ENCODE measurements at regions not wholly inside any gene's neighbourhood (a gene's known extent, or its start where the extent isn't known, plus 50 kb on each side); places are given as distances from the start of the nearest gene placed in this dataset.
"Not testable (repeated sequence)": the region's sequence is repeated elsewhere in the genome, so short reads cannot be mapped to it uniquely, and the experiment has no call there.

- not testable (repeated sequence) for TF ChIP-seq POLR2AphosphoS5 (IDR thresholded peaks at IDR 0.05; ENCODE audit: low read depth, low read length); CTCF (IDR thresholded peaks at IDR 0.05 in 2 of 3, conservative IDR thresholded peaks at IDR 0.05 in 1 of 3; ENCODE audit: borderline replicate concordance in 1 of 3, insufficient read depth in 1 of 3, low read depth in 2 of 3, low read length in 2 of 3); EZH2 (IDR thresholded peaks at IDR 0.05); ATF3 (IDR thresholded peaks at IDR 0.05)
Observed at GRCh38 chr1:30549872-30550271, 173.5 kb downstream of the MATN1 start.

Data from HCT116 (cell line).